RWPE1 (cell line): ENCODE measurements at regions not wholly inside any gene's neighbourhood (a gene's known extent, or its start where the extent isn't known, plus 50 kb on each side); places are given as distances from the start of the nearest gene placed in this dataset.
A peak's percentile ranks its signal among the peaks of the same experiment; 100 is the strongest.

ENCODE experiments used
- CTCF ChIA-PET: fragments of 350-600 bp; sonication (Branson Sonifier 250); formaldehyde crosslinking; extraction: SDS; loops from one replicate; lab custom pipeline; 2021; lab: Yijun Ruan, JAX
- POLR2A ChIA-PET: fragments of 400-600 bp; formaldehyde crosslinking; extraction: SDS; loops from one replicate; lab custom pipeline; 2020; ENCODE audit warnings: antibody characterized with exemption; ENCODE audit not compliant: low non-redundant PET; lab: Yijun Ruan, JAX
- DNase-seq: peaks from one replicate; pipeline ENCODE4 v3.0.0; 2012; ENCODE audit warnings: low spot score
- H3K27ac ChIP-seq: fragments of 450-650 bp; 2 replicates; pipeline ENCODE4 v1.5.1; 2017
- CTCF ChIP-seq: fragments of 450-650 bp; conservative IDR thresholded peaks from 2 replicates; pipeline ENCODE4 v1.5.1; 2017; ENCODE audit warnings: low read depth, mild to moderate bottlenecking

DNA sequence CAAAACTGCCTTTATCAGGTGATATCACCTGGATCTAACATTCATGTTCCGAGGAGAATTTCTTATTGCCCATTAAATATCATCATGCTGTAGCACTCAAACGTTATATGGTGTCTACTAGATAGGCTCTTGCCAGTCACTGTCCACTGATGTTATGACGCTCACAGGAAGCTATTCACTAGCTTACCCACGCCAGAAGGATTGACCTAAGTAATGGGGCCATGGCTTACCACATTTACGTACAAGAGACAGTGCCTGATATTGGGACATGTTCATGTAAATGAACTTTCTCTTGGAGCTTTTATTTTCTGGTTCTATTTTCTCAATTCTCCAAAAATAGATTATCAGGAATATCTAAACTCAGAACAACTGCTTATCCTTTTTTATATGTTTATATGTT is 91.7 kb upstream of the NAALADL2 start:
- DNase-seq = no peak
- CTCF ChIA-PET = no interaction called here
- TF ChIP-seq CTCF = no peak
- no peak overlapping the region for H3K27ac ChIP-seq
- POLR2A ChIA-PET = no interaction called here

GRCh38 chr3:174767853-174768382 is 91.2 kb upstream of the NAALADL2 start:
- no peak for DNase-seq
- TF ChIP-seq CTCF = no peak
- CTCF ChIA-PET = no interaction called here
- POLR2A ChIA-PET = no interaction called here
- no peak overlapping the region for H3K27ac ChIP-seq

- no peak overlapping the region for H3K27ac ChIP-seq
- POLR2A ChIA-PET = no interaction called here
- DNase-seq = no peak
- TF ChIP-seq CTCF = no peak
- CTCF ChIA-PET = no interaction called here
Observed at GRCh38 chr3:174769171-174769570, 90.0 kb upstream of the NAALADL2 start.

DNA sequence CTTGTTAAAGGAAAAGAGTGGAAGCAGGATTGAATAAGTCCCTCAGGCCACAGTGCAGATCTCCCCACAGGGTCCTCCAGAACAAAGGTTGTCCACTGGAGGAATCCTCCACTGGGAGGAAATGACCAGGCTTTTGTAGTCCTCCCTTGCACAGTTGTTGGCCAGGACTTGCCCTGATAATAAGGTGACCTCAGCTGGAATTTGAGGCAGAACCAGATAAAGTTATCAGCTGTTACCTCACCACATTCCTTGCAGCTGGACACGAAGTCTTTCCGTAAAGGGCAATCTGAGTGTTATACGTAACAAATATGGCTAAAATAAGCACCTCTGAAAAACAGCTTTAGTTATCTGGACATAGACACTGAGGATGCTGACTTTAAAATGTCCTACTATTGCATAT is 83.5 kb upstream of the NAALADL2 start:
- ChIA-PET CTCF (no interaction called here), POLR2A (no interaction called here)
- no peak overlapping the region for H3K27ac ChIP-seq
- DNase-seq = no peak
- no peak for TF ChIP-seq CTCF

- CTCF ChIA-PET = no interaction called here
Observed at GRCh38 chr3:174776123-174776522, 83.0 kb upstream of the NAALADL2 start.

GRCh38 chr3:174776636-174777035 is 82.5 kb upstream of the NAALADL2 start:
- ChIA-PET POLR2A (no interaction called here), CTCF (no interaction called here)
- H3K27ac ChIP-seq = no peak overlapping the region
- DNase-seq = no peak
- no peak for TF ChIP-seq CTCF

More at GRCh38 chr3:174776123-174776522, 83.0 kb upstream of the NAALADL2 start:
- POLR2A ChIA-PET = no interaction called here
- DNase-seq = peak; percentile 1
- H3K27ac ChIP-seq = no peak overlapping the region
- TF ChIP-seq CTCF = no peak
